H1 (cell line): ENCODE measurements at regions not wholly inside any gene's neighbourhood (a gene's known extent, or its start where the extent isn't known, plus 50 kb on each side); places are given as distances from the start of the nearest gene placed in this dataset.

Experiments used
- CTCF ChIA-PET: fragments of 300-600 bp; sonication (Branson Sonifier 250); formaldehyde crosslinking; loops from one replicate; lab custom pipeline; 2021; ENCODE audit not compliant: partially characterized antibody; lab: Charles Lee
- POLR2A ChIA-PET: fragments of 300-600 bp; sonication (Branson Sonifier 250); formaldehyde crosslinking; loops from one replicate; lab custom pipeline; 2021; ENCODE audit warnings: inconsistent platforms; ENCODE audit not compliant: partially characterized antibody; lab: Charles Lee
- DNase-seq, 2 experiments: peaks; one replicate each; pipeline versions ENCODE4 v3.0.0 to v3.0.0-alpha.2; 2010 to 2022; ENCODE audit warnings: low spot score in 2 of 2, low read depth in 1 of 2, mixed read lengths in 1 of 2
- FAIRE-seq: peaks from 2 replicates; lab custom pipeline; 2011; peaks lifted over from hg19 to GRCh38; lab: Jason Lieb, UNC
- H2AFZ ChIP-seq: 2 replicates; pipeline ENCODE4 v1.8.1; 2012; ENCODE audit warnings: low read length, inconsistent platforms
- H2AK5ac ChIP-seq: 2 replicates; pipeline ENCODE4 v1.6.1; 2013; ENCODE audit warnings: low read depth, low read length
- H2BK120ac ChIP-seq: replicated peaks from 2 replicates; pipeline ENCODE3; 2013; ENCODE audit warnings: low read depth, low read length, inconsistent platforms
- H2BK12ac ChIP-seq: 2 replicates; pipeline ENCODE4 v1.6.1; 2013; ENCODE audit warnings: low read depth, low read length
- H2BK15ac ChIP-seq: 2 replicates; pipeline ENCODE4 v1.6.1; 2013; ENCODE audit warnings: low read length
- H2BK20ac ChIP-seq: 2 replicates; pipeline ENCODE4 v1.6.1; 2013; ENCODE audit warnings: low read length
- H2BK5ac ChIP-seq: 2 replicates; pipeline ENCODE4 v1.6.1; 2013; ENCODE audit warnings: low read depth, low read length
- H3K14ac ChIP-seq: 2 replicates; pipeline ENCODE4 v1.6.1; 2013; ENCODE audit warnings: inconsistent platforms; ENCODE audit not compliant: insufficient read length
- H3K18ac ChIP-seq: 2 replicates; pipeline ENCODE4 v1.6.1; 2013; ENCODE audit warnings: low read length; ENCODE audit errors: extremely low read depth
- H3K23ac ChIP-seq: 2 replicates; pipeline ENCODE4 v1.6.1; 2013; ENCODE audit warnings: inconsistent platforms; ENCODE audit not compliant: insufficient read length
- H3K23me2 ChIP-seq: 2 replicates; pipeline ENCODE4 v1.6.1; 2013; ENCODE audit warnings: low read depth, low read length
- H3K27ac ChIP-seq: 2 replicates; pipeline ENCODE4 v1.6.1; 2011; ENCODE audit warnings: low read depth, low read length, inconsistent platforms
- H3K27me3 ChIP-seq, 4 experiments: replicated peaks in 1 of 4; 1 replicate in 1 of 4; 2 replicates in 3 of 4; pipeline versions ENCODE4 v1.6.1 to v1.8.1; 2011 to 2013; ENCODE audit warnings: low read length in 3 of 4, mild to moderate bottlenecking in 3 of 4, inconsistent platforms in 2 of 4, mixed read lengths in 2 of 4, moderate library complexity in 1 of 4; ENCODE audit not compliant: control insufficient read depth in 3 of 4, insufficient read depth in 3 of 4; ENCODE audit errors: extremely low read depth in 1 of 4
- H3K36me3 ChIP-seq, 4 experiments: 2 replicates each; pipeline versions ENCODE4 v1.6.1 to v1.8.1; 2011 to 2013; ENCODE audit warnings: mild to moderate bottlenecking in 4 of 4, low read length in 3 of 4, moderate library complexity in 2 of 4, control low read depth in 1 of 4, inconsistent platforms in 1 of 4; ENCODE audit not compliant: insufficient read depth in 4 of 4, control insufficient read depth in 2 of 4
- H3K4ac ChIP-seq: replicated peaks from 2 replicates; pipeline ENCODE3; 2013; ENCODE audit warnings: low read length, low read depth, mixed read lengths, inconsistent platforms; ENCODE audit not compliant: insufficient read length
- H3K4me1 ChIP-seq, 4 experiments: replicated peaks in 1 of 4; 1 replicate in 1 of 4; 2 replicates in 3 of 4; pipeline versions ENCODE4 v1.6.1 to v1.8.1; 2011 to 2013; ENCODE audit warnings: low read length in 3 of 4, inconsistent platforms in 2 of 4, mixed read lengths in 1 of 4; ENCODE audit not compliant: insufficient read depth in 4 of 4, control insufficient read depth in 3 of 4
- H3K4me2 ChIP-seq, 2 experiments: 2 replicates each; pipeline versions ENCODE4 v1.6.1 to v1.8.1; 2011 to 2013; ENCODE audit warnings: low read depth in 2 of 2, low read length in 2 of 2, control low read depth in 1 of 2, inconsistent platforms in 1 of 2, mild to moderate bottlenecking in 1 of 2; ENCODE audit not compliant: insufficient read depth in 1 of 2
- H3K4me3 ChIP-seq, 4 experiments: fragments of 200-600, 300-600 bp in 1 of 4; sonication (generic), shearing (Covaris generic), sonication (Bioruptor Twin) in 1 of 4; 2 replicates each; pipeline versions ENCODE4 v1.5.1 to v1.8.1; 2011 to 2016; ENCODE audit warnings: low read length in 4 of 4, low read depth in 3 of 4, control low read depth in 2 of 4, inconsistent platforms in 2 of 4, mild to moderate bottlenecking in 2 of 4, mixed read lengths in 1 of 4, moderate library complexity in 1 of 4; ENCODE audit not compliant: insufficient read depth in 2 of 4; ENCODE audit errors: extremely low read depth in 1 of 4
- H3K56ac ChIP-seq: replicated peaks from 2 replicates; pipeline ENCODE3; 2013; ENCODE audit warnings: low read depth, mild to moderate bottlenecking, mixed read lengths, low read length, inconsistent platforms; ENCODE audit not compliant: insufficient read length
- H3K79me1 ChIP-seq: 2 replicates; pipeline ENCODE4 v1.6.1; 2013; ENCODE audit warnings: low read depth, low read length, control low read depth
- H3K79me2 ChIP-seq, 2 experiments: 2 replicates each; pipeline versions ENCODE4 v1.6.1 to v1.8.1; 2012 to 2013; ENCODE audit warnings: low read length in 2 of 2, mild to moderate bottlenecking in 2 of 2, inconsistent platforms in 1 of 2; ENCODE audit not compliant: insufficient read depth in 2 of 2, control insufficient read depth in 1 of 2
- H3K9ac ChIP-seq, 4 experiments: replicated peaks in 1 of 4; 1 replicate in 1 of 4; 2 replicates in 3 of 4; pipeline versions ENCODE4 v1.6.1 to v1.8.1; 2011 to 2013; ENCODE audit warnings: low read depth in 3 of 4, low read length in 3 of 4, control low read depth in 2 of 4, mild to moderate bottlenecking in 2 of 4, moderate library complexity in 2 of 4, inconsistent platforms in 1 of 4; ENCODE audit errors: extremely low read depth in 1 of 4
- H3K9me3 ChIP-seq, 2 experiments: 2 replicates each; pipeline versions ENCODE4 v1.6.1 to v1.8.1; 2012 to 2013; ENCODE audit warnings: mild to moderate bottlenecking in 2 of 2, moderate library complexity in 2 of 2, control low read depth in 1 of 2, inconsistent platforms in 1 of 2, low read depth in 1 of 2, low read length in 1 of 2, mixed read lengths in 1 of 2; ENCODE audit not compliant: insufficient read depth in 2 of 2
- H4K20me1 ChIP-seq, 2 experiments: replicated peaks in 1 of 2; 2 replicates each; pipeline versions ENCODE3 to v1.8.1; 2011 to 2013; ENCODE audit warnings: inconsistent platforms in 2 of 2, low read length in 2 of 2, mild to moderate bottlenecking in 1 of 2; ENCODE audit not compliant: insufficient read depth in 2 of 2, control insufficient read depth in 1 of 2
- H4K5ac ChIP-seq: 2 replicates; pipeline ENCODE4 v1.6.1; 2013; ENCODE audit warnings: low read length, low read depth, mixed read lengths, inconsistent platforms; ENCODE audit not compliant: insufficient read length
- H4K8ac ChIP-seq: 2 replicates; pipeline ENCODE4 v1.8.0; 2013; ENCODE audit warnings: mild to moderate bottlenecking, moderate library complexity, low read length, inconsistent platforms; ENCODE audit not compliant: insufficient read depth; ENCODE audit errors: extremely low read depth
- H4K91ac ChIP-seq: replicated peaks from 2 replicates; pipeline ENCODE3; 2013; ENCODE audit warnings: low read length, mixed read lengths, inconsistent platforms; ENCODE audit not compliant: insufficient read length
- ATF2 ChIP-seq: IDR thresholded peaks from 2 replicates; pipeline ENCODE4 v1.6.1; 2012; ENCODE audit warnings: low read length, inconsistent platforms
- BRCA1 ChIP-seq: IDR thresholded peaks from 2 replicates; pipeline ENCODE4 v1.6.1; 2012; ENCODE audit warnings: low read depth, low read length, improper control_type of control experiment
- CBX8 ChIP-seq: fragments of 300-800, 300-1000 bp; sonication (generic); IDR thresholded peaks from 2 replicates; pipeline ENCODE4 v1.7.1; 2016; ENCODE audit warnings: low read depth, low read length, borderline replicate concordance
- CHD1 ChIP-seq: IDR thresholded peaks from 2 replicates; pipeline ENCODE4 v1.6.1; 2012; ENCODE audit warnings: low read depth, low read length, improper control_type of control experiment
- CTCF ChIP-seq, 3 experiments: IDR thresholded peaks; 1 replicate in 2 of 3; 2 replicates in 1 of 3; pipeline versions ENCODE4 v1.5.1 to v1.6.1; 2011; ENCODE audit warnings: low read length in 3 of 3, mild to moderate bottlenecking in 3 of 3, inconsistent platforms in 2 of 3, low read depth in 1 of 3, moderate library complexity in 1 of 3; ENCODE audit not compliant: insufficient read depth in 1 of 3; ENCODE audit errors: control extremely low read depth in 1 of 3
- GTF2F1 ChIP-seq: IDR thresholded peaks from 2 replicates; pipeline ENCODE4 v1.6.1; 2012; ENCODE audit warnings: low read depth, low read length, improper control_type of control experiment, borderline replicate concordance
- POU5F1 ChIP-seq: IDR thresholded peaks from 2 replicates; pipeline ENCODE4 v1.6.1; 2011; ENCODE audit warnings: low read depth, mild to moderate bottlenecking, low read length, moderate library complexity
- RAD21 ChIP-seq, 2 experiments: IDR thresholded peaks in 1 of 2; conservative IDR thresholded peaks in 1 of 2; 2 replicates each; pipeline ENCODE4 v1.6.1; 2011; ENCODE audit warnings: low read depth in 2 of 2, low read length in 2 of 2, improper control_type of control experiment in 1 of 2, inconsistent platforms in 1 of 2, mild to moderate bottlenecking in 1 of 2, moderate library complexity in 1 of 2
- SP1 ChIP-seq: IDR thresholded peaks from 2 replicates; pipeline ENCODE4 v1.6.1; 2011; ENCODE audit warnings: low read depth, low read length
- SRF ChIP-seq: IDR thresholded peaks from 2 replicates; pipeline ENCODE4 v1.6.1; 2011; ENCODE audit warnings: mild to moderate bottlenecking, low read depth, low read length, moderate library complexity
- WGBS, 2 experiments: shearing (Covaris generic) in 1 of 2; methylation state at CpG; one replicate each; pipeline versions ENCODE4 v1.1.6 to v1.1.7; 2013 to 2015; ENCODE audit warnings: low lambda C conversion rate in 2 of 2, mixed read lengths in 2 of 2, inconsistent platforms in 1 of 2, low coverage in 1 of 2, missing lambda C conversion rate in 1 of 2; ENCODE audit not compliant: insufficient replicate concordance in 2 of 2, insufficient coverage in 1 of 2, insufficient read length in 1 of 2; ENCODE audit errors: extremely low coverage in 1 of 2, missing lambda C conversion rate in 1 of 2; 5-methylcytosine and 5-hydroxymethylcytosine counted together

GRCh38 chr6:2482773-2483172, 237.4 kb upstream of the GMDS start:
- H3K79me2 ChIP-seq: no peaks in the 10 kb centered on the region
- H3K4me2 ChIP-seq: no peak overlapping the region
- H2BK12ac ChIP-seq: no peak overlapping the region
- no peaks in the 10 kb centered on the region for H3K79me1 ChIP-seq
- H2BK15ac ChIP-seq: no peak overlapping the region
- TF ChIP-seq CHD1 (no peak), SP1 (no peak), POU5F1 (no peak), ATF2 (no peak), SRF (no peak), RAD21 (IDR thresholded peaks at IDR 0.05 in 1 of 2, conservative IDR thresholded peaks at IDR 0.05 in 1 of 2; ENCODE audit: low read depth in 2 of 2, low read length in 2 of 2) (peak; percentile 46 to 51), CBX8 (no peak), BRCA1 (no peak), GTF2F1 (no peak), CTCF (IDR thresholded peaks at IDR 0.05; ENCODE audit: control extremely low read depth in 1 of 3, insufficient read depth in 1 of 3, low read depth in 1 of 3, low read length in 3 of 3) (peak; percentile 27 to 48 (median 30))
- TF ChIP-seq, all 59 proteins: peak for 2
- Histone ChIP-seq H3K14ac (no peak overlapping the region), H4K20me1 (no peaks in the 10 kb centered on the region), H3K4me1 (no peaks in the 10 kb centered on the region), H3K9ac (no peak overlapping the region), H4K91ac (no peak overlapping the region), H3K23me2 (no peaks in the 10 kb centered on the region), H3K9me3 (peaks cover 6 to 9% of the 10 kb centered on the region in 2 experiments; a peak in 3 of 4 replicates), H4K8ac (no peak overlapping the region), H3K56ac (no peak overlapping the region), H3K36me3 (no peaks in the 10 kb centered on the region), H2BK5ac (no peak overlapping the region), H4K5ac (no peak overlapping the region), H3K23ac (no peak overlapping the region), H3K27me3 (peaks cover 0 to 2% (median 0%) of the 10 kb centered on the region in 4 experiments; a peak in 1 of 7 replicates), H3K4me3 (no peak overlapping the region), H2AK5ac (no peak overlapping the region), H2BK20ac (no peak overlapping the region), H2AFZ (no peak overlapping the region), H3K27ac (no peak overlapping the region), H2BK120ac (no peak overlapping the region), H3K4ac (no peak overlapping the region), H3K18ac (no peak overlapping the region)
- ChIA-PET POLR2A (no interaction called here), CTCF (interaction anchor here (0.9 to 2.8 kb wide), 9 partner anchors 11 to 877 kb away, joined by 3 to 10 read pairs (median 6); no protein-coding TSS in a partner anchor)
- DNase-seq (no peak), FAIRE-seq (no peak)
- WGBS, 2 experiments: 92% methylated on average over 2 of the region's 2 CpGs; no CpG with 5 or more reads in 1 of the 2 experiments
